Neutrophil (primary cell): ENCODE measurements at regions not wholly inside any gene's neighbourhood (a gene's known extent, or its start where the extent isn't known, plus 50 kb on each side); places are given as distances from the start of the nearest gene placed in this dataset.

Experiments
- H3K27ac ChIP-seq: fragments of 200-600 bp; sonication (generic); 2 replicates; pipeline ENCODE4 v1.5.1; 2016; ENCODE audit warnings: mild to moderate bottlenecking, moderate library complexity
- H3K27me3 ChIP-seq: fragments of 200-600 bp; sonication (generic); 2 replicates; pipeline ENCODE4 v1.6.0; 2016; ENCODE audit warnings: mild to moderate bottlenecking
- H3K36me3 ChIP-seq: fragments of 200-600 bp; sonication (generic); 2 replicates; pipeline ENCODE4 v1.5.1; 2017
- H3K4me1 ChIP-seq, 2 experiments: fragments of 200-600 bp in 1 of 2; sonication (generic) in 1 of 2; 1 replicate in 1 of 2; 2 replicates in 1 of 2; pipeline versions ENCODE4 v1.5.1 to v1.6.1; 2013 to 2016; ENCODE audit warnings: low read depth in 1 of 2, low read length in 1 of 2, mild to moderate bottlenecking in 1 of 2, moderate library complexity in 1 of 2; ENCODE audit not compliant: control insufficient read depth in 1 of 2, insufficient read depth in 1 of 2
- H3K4me3 ChIP-seq, 2 experiments: fragments of 200-600 bp in 1 of 2; sonication (generic) in 1 of 2; 1 replicate in 1 of 2; 2 replicates in 1 of 2; pipeline ENCODE4 v1.5.1; 2013 to 2016; ENCODE audit warnings: low read depth in 1 of 2, low read length in 1 of 2, mild to moderate bottlenecking in 1 of 2, moderate library complexity in 1 of 2
- H3K9me3 ChIP-seq: fragments of 200-600 bp; sonication (generic); 2 replicates; pipeline ENCODE4 v1.5.1; 2016
- CTCF ChIP-seq: fragments of 200-600 bp; sonication (generic); IDR thresholded peaks from 2 replicates; pipeline ENCODE4 v1.5.1; 2016; ENCODE audit warnings: antibody characterized with exemption

DNA sequence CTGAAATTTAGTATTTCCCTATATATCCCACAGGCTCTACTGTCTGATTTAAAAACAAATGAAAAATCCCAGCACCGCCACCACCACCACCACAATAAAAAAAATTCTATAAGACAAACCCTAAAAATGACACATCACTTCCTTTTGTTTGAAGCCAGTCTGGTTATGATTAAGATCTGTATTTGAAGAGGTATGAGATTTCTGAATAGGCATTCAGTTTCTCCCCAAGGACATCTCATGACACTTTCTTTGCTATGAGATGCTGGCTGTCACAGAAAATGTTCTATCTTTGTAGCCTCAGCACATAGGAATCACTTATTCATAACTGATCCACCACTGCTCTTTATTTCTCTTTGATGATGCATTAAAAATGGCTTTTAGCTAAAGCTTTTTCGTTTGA lies 1071.0 kb downstream of the SLC6A15 start:
- H3K27ac ChIP-seq: no peak overlapping the region
- no peaks in the 10 kb centered on the region for H3K27me3 ChIP-seq
- H3K4me1 ChIP-seq: no peaks in the 10 kb centered on the region
- H3K9me3 ChIP-seq: no peaks in the 10 kb centered on the region
- H3K4me3 ChIP-seq: no peak overlapping the region
- H3K36me3 ChIP-seq: no peaks in the 10 kb centered on the region
- no peak for TF ChIP-seq CTCF

GRCh38 chr12:83827860-83828259 lies 1084.7 kb downstream of the SLC6A15 start:
- Histone ChIP-seq H3K36me3 (no peaks in the 10 kb centered on the region), H3K27me3 (no peaks in the 10 kb centered on the region), H3K9me3 (no peaks in the 10 kb centered on the region), H3K4me1 (no peaks in the 10 kb centered on the region), H3K27ac (no peak overlapping the region), H3K4me3 (no peak overlapping the region)
- TF ChIP-seq CTCF: no peak

- H3K36me3 ChIP-seq: no peaks in the 10 kb centered on the region
- no peak overlapping the region for H3K27ac ChIP-seq
- H3K4me3 ChIP-seq: no peak overlapping the region
- H3K4me1 ChIP-seq: no peaks in the 10 kb centered on the region
- no peaks in the 10 kb centered on the region for H3K27me3 ChIP-seq
- TF ChIP-seq CTCF: no peak
- no peaks in the 10 kb centered on the region for H3K9me3 ChIP-seq
These were observed 1085.4 kb downstream of the SLC6A15 start for GRCh38 chr12:83827193-83827592.

DNA sequence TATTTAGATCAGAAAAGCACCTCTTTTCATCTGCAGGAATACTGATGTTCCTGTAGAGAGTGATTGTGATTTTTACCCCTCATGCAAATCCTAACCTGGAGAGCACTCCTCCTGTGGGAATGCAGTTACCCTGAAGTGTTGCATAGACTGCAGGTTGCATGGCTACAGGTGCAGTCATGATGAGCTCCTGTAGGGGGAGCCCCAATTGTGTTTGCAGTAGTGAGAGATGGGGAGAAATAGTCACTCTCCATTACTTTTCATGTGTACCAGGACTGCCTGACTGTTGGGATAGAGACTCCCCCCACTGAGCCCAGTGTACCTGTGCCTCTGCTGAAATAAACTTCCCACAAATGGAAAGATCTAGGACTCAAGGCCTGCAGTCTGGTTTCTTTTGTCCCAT lies 1086.5 kb downstream of the SLC6A15 start:
- Histone ChIP-seq H3K4me1 (no peaks in the 10 kb centered on the region), H3K36me3 (no peaks in the 10 kb centered on the region), H3K27me3 (no peaks in the 10 kb centered on the region), H3K27ac (no peak overlapping the region), H3K4me3 (no peak overlapping the region), H3K9me3 (no peaks in the 10 kb centered on the region)
- no peak for TF ChIP-seq CTCF

DNA sequence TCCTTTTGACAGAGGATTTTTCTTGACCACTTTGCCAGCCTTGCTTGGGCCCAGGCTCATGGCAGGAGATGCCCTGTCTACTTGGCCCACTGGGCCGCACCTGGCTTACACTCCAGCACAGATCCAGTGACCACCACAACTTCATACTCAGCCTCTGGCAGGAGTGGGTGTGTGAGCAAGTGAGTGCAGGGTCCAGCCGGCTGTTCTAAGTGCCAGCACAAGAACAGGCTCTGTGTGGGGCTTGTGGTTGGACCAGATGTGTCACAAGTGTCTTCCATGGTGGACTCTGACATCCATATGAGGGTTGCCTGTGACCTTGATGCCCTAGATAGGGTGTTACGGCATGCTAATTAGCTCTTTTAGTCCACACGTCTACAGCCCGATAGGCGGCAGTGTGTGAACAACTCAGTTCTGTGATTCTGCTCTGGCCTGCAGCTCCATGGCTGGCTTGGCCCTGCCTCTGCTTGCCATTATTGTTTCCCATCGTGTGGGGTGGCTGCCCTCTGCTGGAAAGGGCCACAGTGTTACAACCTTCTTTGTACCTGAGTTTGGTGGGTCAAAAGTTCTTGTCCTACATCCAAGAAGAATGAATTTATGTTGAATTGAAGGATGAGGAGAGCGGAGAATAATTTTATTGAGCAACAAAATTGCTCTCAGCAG lies 1089.1 kb downstream of the SLC6A15 start:
- H3K4me1 ChIP-seq: no peaks in the 10 kb centered on the region
- H3K9me3 ChIP-seq: no peaks in the 10 kb centered on the region
- TF ChIP-seq CTCF: no peak
- H3K36me3 ChIP-seq: no peaks in the 10 kb centered on the region
- H3K27ac ChIP-seq: no peak overlapping the region
- no peak overlapping the region for H3K4me3 ChIP-seq
- no peaks in the 10 kb centered on the region for H3K27me3 ChIP-seq

GRCh38 chr12:83821967-83822366 lies 1090.6 kb downstream of the SLC6A15 start:
- Histone ChIP-seq H3K27ac (no peak overlapping the region), H3K27me3 (no peaks in the 10 kb centered on the region), H3K9me3 (no peaks in the 10 kb centered on the region), H3K36me3 (no peaks in the 10 kb centered on the region), H3K4me3 (no peak overlapping the region), H3K4me1 (no peaks in the 10 kb centered on the region)
- no peak for TF ChIP-seq CTCF
